Heart right ventricle (tissue), 16 donors: ENCODE measurements at regions not wholly inside any gene's neighbourhood (a gene's known extent, or its start where the extent isn't known, plus 50 kb on each side); places are given as distances from the start of the nearest gene placed in this dataset.

Experiments
- ATAC-seq, 8 donors: fragments of 200-7000 bp; cut with Tn5 transposase; one replicate each; pipeline ENCODE4 v1.9.1; 2020; ENCODE audit warnings: mild to moderate bottlenecking in 8 of 8, moderate library complexity in 8 of 8, moderate number of reproducible peaks in 1 of 8
- DNase-seq, 2 donors: peaks; one replicate each; pipeline ENCODE4 v3.0.0-alpha.2; 2020
- H3K27ac ChIP-seq, 10 donors: fragments of 200-600 bp; sonication (generic) in 2 of 10; one replicate each; pipeline versions ENCODE4 v1.5.0 to v1.8.0; 2020 to 2022; ENCODE audit warnings: mild to moderate bottlenecking in 3 of 10
- H3K27me3 ChIP-seq, 7 donors: fragments of 200-600 bp; one replicate each; pipeline ENCODE4 v1.8.0; 2021 to 2022; ENCODE audit warnings: mild to moderate bottlenecking in 2 of 7
- H3K36me3 ChIP-seq, 9 donors: fragments of 200-600 bp; sonication (generic) in 1 of 9; one replicate each; pipeline versions ENCODE4 v1.5.0 to v1.8.0; 2020 to 2022; ENCODE audit warnings: mild to moderate bottlenecking in 2 of 9
- H3K4me1 ChIP-seq, 9 donors: fragments of 200-600 bp; sonication (generic) in 1 of 9; one replicate each; pipeline versions ENCODE4 v1.5.0 to v1.8.0; 2020 to 2022; ENCODE audit warnings: mild to moderate bottlenecking in 4 of 9
- H3K4me3 ChIP-seq, 10 donors: fragments of 200-600 bp; sonication (generic) in 2 of 10; one replicate each; pipeline versions ENCODE4 v1.5.0 to v1.8.0; 2020 to 2022; ENCODE audit warnings: mild to moderate bottlenecking in 7 of 10, moderate library complexity in 2 of 10
- H3K9me3 ChIP-seq, 11 donors: fragments of 200-600 bp in 10 of 11; sonication (generic) in 2 of 11; one replicate each; pipeline versions ENCODE4 v1.5.0 to v1.8.0; 2013 to 2022; ENCODE audit warnings: mild to moderate bottlenecking in 2 of 11, control low read depth in 1 of 11, moderate library complexity in 1 of 11
- CTCF ChIP-seq, 9 donors: fragments of 200-600 bp; sonication (generic) in 2 of 9; IDR thresholded peaks; one replicate each; pipeline versions ENCODE4 v1.5.0 to v1.8.0; 2021 to 2022; ENCODE audit warnings: antibody characterized with exemption in 9 of 9, mild to moderate bottlenecking in 5 of 9, moderate library complexity in 1 of 9
- WGBS, 2 donors: extraction: QIAGEN DNeasy Blood & Tissue Kit; methylation state at CpG; one replicate each; pipeline ENCODE4 v1.1.7; 2013; ENCODE audit warnings: inconsistent platforms in 1 of 2; 5-methylcytosine and 5-hydroxymethylcytosine counted together
- intact Hi-C, 10 donors: fragments of 100-400 bp; cut with DNase I; formaldehyde crosslinking; loops; one replicate each; pipeline versions ENCODE4 v1.11.1 to v1.14.2; 2022
- donor health status: Arrhythmogenic right ventricular cardiomyopathy.
- donor health status: ischemic (EF 13 %, LVEDD 7.1; RV severe dilation, severe dysfunction).
- donor health status: healthy with polysubstance abuse.
- donor health status: DM: no; HTN: yes; CAD: no.
- donor health status: DM: no; HTN: no; CAD: no.
- donor health status: ischemic (EF 25% LVEDD 6.9; RV normal size, moderate dysfunction).
- donor health status: ischemic (EF 25% LVEDD 5.7; RV mildly dilated, moderate dysfunction).
- donor health status: healthy.
- donor health status: DM: yes; HTN: yes; CAD: no.
- donor health status: Ischemic cardiomyopathy.
- donor health status: ischemic (EF 35%, LVEDD 5.7; RV mildly dilated, moderate dysfunction).
- donor health status: nonischemic (EF 11% LVEDD 7.7; RV severe dilation, severe dysfunction).
- donor health status: DM: yes; HTN: yes; CAD: no.
- donor health status: PGD.
- donor health status: ischemic (EF 29% LVEDD 5.4; RV normal size, mild dysfunction).
- donor health status: nonischemic (EF 23%, LVEDD 6.1; RV moderate dilation, normal function).

GRCh38 chr13:109576331-109576813 is 210.0 kb downstream of the IRS2 start:
- no peak overlapping the region for H3K4me3 ChIP-seq
- 55 to 65% methylated on average over 6 of the region's 6 CpGs for WGBS, 2 donors

GRCh38 chr13:109575821-109576220 is 210.6 kb downstream of the IRS2 start:
- no peak overlapping the region for H3K27ac ChIP-seq
- no peaks in the 10 kb centered on the region for H3K36me3 ChIP-seq
- intact Hi-C loops, result no loop called here
- peaks cover 0 to 7% (median 0%) of the 10 kb centered on the region in 7 donors for H3K27me3 ChIP-seq
- no peak for ATAC-seq
- H3K9me3 ChIP-seq, result no peaks in the 10 kb centered on the region
- WGBS, 2 donors, result 76 to 84% methylated on average over 3 of the region's 3 CpGs
- H3K4me1 ChIP-seq, result no peaks in the 10 kb centered on the region
- no peak overlapping the region for H3K4me3 ChIP-seq
- no peak for DNase-seq
- no peak for TF ChIP-seq CTCF (IDR thresholded peaks at IDR 0.05)

More at GRCh38 chr13:109576331-109576813, 210.0 kb downstream of the IRS2 start:
- peaks cover 0 to 2% (median 0%) of the 10 kb centered on the region in 11 donors for H3K9me3 ChIP-seq
- intact Hi-C loops, result no loop called here
- no peaks in the 10 kb centered on the region for H3K36me3 ChIP-seq
- no peak for TF ChIP-seq CTCF (IDR thresholded peaks at IDR 0.05)
- peaks cover 0 to 7% (median 0%) of the 10 kb centered on the region in 7 donors for H3K27me3 ChIP-seq
- DNase-seq, result no peak
- H3K27ac ChIP-seq, result no peak overlapping the region
- peak in 1 of 8 donors; percentile 59 for ATAC-seq
- no peaks in the 10 kb centered on the region for H3K4me1 ChIP-seq

- DNase-seq (no peak), ATAC-seq (no peak)
- no peak for TF ChIP-seq CTCF (IDR thresholded peaks at IDR 0.05)
- 82 to 89% methylated on average over 6 of the region's 6 CpGs for WGBS, 2 donors
- Histone ChIP-seq H3K4me3 (no peak overlapping the region), H3K36me3 (no peaks in the 10 kb centered on the region), H3K9me3 (no peaks in the 10 kb centered on the region), H3K27me3 (peaks cover 0 to 7% (median 2%) of the 10 kb centered on the region in 7 donors), H3K27ac (no peak overlapping the region), H3K4me1 (no peaks in the 10 kb centered on the region)
- intact Hi-C loops, result no loop called here
Observed at GRCh38 chr13:109572389-109572788, 214.0 kb downstream of the IRS2 start.

GRCh38 chr13:109569958-109570711 is 216.2 kb downstream of the IRS2 start:
- ATAC-seq, result no peak
- no peak for DNase-seq

More at GRCh38 chr13:109569958-109570711, 216.2 kb downstream of the IRS2 start:
- Histone ChIP-seq H3K27me3 (peaks cover 0 to 10% (median 0%) of the 10 kb centered on the region in 7 donors), H3K4me3 (no peak overlapping the region), H3K36me3 (no peaks in the 10 kb centered on the region), H3K9me3 (no peaks in the 10 kb centered on the region), H3K4me1 (no peaks in the 10 kb centered on the region), H3K27ac (no peak overlapping the region)
- intact Hi-C loops, result no loop called here
- 83% methylated on average over 11 of the region's 11 CpGs for WGBS, 2 donors
- TF ChIP-seq CTCF (IDR thresholded peaks at IDR 0.05), result no peak
